ENCODE measurements at regions not wholly inside any gene's neighbourhood (a gene's known extent, or its start where the extent isn't known, plus 50 kb on each side); places are given as distances from the start of the nearest gene placed in this dataset.

DNA sequence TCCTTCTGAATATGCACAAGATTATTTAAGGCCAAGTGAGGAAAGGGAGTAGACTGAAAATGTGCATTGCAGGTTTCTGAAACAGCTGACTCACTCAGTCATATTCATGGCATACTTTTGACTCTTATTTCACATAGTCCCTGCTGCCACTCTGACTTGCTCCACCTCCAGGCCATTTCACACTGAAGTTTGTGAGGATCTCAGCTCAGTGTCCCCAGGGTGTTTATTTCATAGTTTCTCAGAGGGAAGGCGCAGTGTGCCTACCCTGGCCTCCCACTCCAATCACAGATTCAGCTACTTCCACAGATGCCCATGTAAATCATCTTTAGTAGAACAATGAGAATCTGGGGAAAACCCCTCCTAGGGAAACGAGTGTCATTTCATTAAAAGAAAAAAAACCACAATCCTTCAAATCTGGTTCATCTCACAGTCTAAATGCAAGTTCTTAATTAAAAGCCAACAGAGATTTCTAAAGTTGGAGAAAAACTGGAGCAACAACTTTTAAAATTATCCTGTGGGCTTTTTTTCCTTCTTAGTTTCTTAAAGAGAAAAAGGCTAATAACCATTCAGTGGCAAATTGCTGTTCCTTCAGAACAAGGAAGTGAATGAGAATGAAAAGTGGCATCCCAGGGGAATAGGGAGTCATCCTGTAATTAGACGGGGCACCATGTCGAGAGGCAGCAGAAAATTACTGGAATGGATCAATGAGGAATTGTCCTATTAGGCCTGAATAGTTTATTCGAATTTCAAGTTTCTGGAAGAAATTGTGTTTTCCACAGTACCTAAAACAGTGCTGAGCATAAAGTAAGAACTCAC is 133.6 kb downstream of the TFAP2B start:
- TF ChIP-seq, protein P1, sequence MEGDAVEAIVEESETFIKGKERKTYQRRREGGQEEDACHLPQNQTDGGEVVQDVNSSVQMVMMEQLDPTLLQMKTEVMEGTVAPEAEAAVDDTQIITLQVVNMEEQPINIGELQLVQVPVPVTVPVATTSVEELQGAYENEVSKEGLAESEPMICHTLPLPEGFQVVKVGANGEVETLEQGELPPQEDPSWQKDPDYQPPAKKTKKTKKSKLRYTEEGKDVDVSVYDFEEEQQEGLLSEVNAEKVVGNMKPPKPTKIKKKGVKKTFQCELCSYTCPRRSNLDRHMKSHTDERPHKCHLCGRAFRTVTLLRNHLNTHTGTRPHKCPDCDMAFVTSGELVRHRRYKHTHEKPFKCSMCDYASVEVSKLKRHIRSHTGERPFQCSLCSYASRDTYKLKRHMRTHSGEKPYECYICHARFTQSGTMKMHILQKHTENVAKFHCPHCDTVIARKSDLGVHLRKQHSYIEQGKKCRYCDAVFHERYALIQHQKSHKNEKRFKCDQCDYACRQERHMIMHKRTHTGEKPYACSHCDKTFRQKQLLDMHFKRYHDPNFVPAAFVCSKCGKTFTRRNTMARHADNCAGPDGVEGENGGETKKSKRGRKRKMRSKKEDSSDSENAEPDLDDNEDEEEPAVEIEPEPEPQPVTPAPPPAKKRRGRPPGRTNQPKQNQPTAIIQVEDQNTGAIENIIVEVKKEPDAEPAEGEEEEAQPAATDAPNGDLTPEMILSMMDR (IDR thresholded peaks at IDR 0.05), result no peak
- no peak for TF ChIP-seq EZH2 (IDR thresholded peaks at IDR 0.05; ENCODE audit: borderline replicate concordance, insufficient read depth, low read depth, low read length, poor library complexity, severe bottlenecking)

All from B cell (primary cell).